ENCODE measurements at regions not wholly inside any gene's neighbourhood (a gene's known extent, or its start where the extent isn't known, plus 50 kb on each side); places are given as distances from the start of the nearest gene placed in this dataset.

- DNase-seq (ENCODE audit: low read depth): no peak
These were observed 62.4 kb upstream of the PIAS1 start for GRCh38 chr15:67991706-67992105.

- DNase-seq (ENCODE audit: low read depth): no peak
These were observed 61.7 kb upstream of the PIAS1 start for GRCh38 chr15:67992411-67992810.

GRCh38 chr15:67992834-67993233, 61.3 kb upstream of the PIAS1 start:
- no peak for DNase-seq (ENCODE audit: low read depth)

- no peak for DNase-seq (ENCODE audit: low read depth)
These were observed 56.1 kb upstream of the PIAS1 start for GRCh38 chr15:67997996-67998395.

- DNase-seq (ENCODE audit: low read depth): no peak
These were observed 55.4 kb upstream of the PIAS1 start for GRCh38 chr15:67998599-67999133.

- no peak for DNase-seq (ENCODE audit: low read depth)
These were observed 54.6 kb upstream of the PIAS1 start for GRCh38 chr15:67999320-68000100.

GRCh38 chr15:68000754-68001153, 53.4 kb upstream of the PIAS1 start:
- no peak for DNase-seq (ENCODE audit: low read depth)

GRCh38 chr15:68001811-68002210, 52.3 kb upstream of the PIAS1 start:
- DNase-seq (ENCODE audit: low read depth): no peak

- no peak for DNase-seq (ENCODE audit: low read depth)
These were observed 50.8 kb upstream of the PIAS1 start for GRCh38 chr15:68003297-68003696.

Data from forelimb muscle (tissue), 1 donor.